ENCODE measurements at regions not wholly inside any gene's neighbourhood (a gene's known extent, or its start where the extent isn't known, plus 50 kb on each side); places are given as distances from the start of the nearest gene placed in this dataset.
"Not testable (repeated sequence)": the region's sequence is repeated elsewhere in the genome, so short reads cannot be mapped to it uniquely, and the experiment has no call there.

DNA sequence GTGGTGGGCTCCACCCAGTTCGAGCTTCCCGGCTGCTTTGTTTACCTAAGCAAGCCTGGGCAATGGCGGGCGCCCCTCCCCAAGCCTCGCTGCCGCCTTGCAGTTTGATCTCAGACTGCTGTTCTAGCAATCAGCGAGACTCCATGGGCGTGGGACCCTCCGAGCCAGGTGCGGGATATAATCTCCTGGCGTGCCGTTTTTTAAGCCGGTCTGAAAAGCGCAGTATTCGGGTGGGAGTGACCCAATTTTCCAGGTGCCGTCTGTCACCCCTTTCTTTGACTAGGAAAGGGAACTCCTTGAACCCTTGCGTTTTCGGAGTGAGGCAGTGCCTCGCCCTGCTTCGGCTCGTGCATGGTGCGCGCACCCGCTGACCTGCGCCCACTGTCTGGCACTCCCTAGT lies 94.4 kb downstream of the ASMT start:
- H3K36me3 Mint-ChIP-seq; H3K9me3 Mint-ChIP-seq; H4K20me1 ChIP-seq (ENCODE audit: insufficient read depth, low read length); H3K9ac ChIP-seq (ENCODE audit: insufficient read depth, low read length, poor library complexity, severe bottlenecking); H3K27ac ChIP-seq (ENCODE audit: low read depth in 1 of 2, low read length in 2 of 2); H3K27ac Mint-ChIP-seq; H2AFZ ChIP-seq (ENCODE audit: insufficient read depth, low read depth, low read length, poor library complexity, severe bottlenecking); DNase-seq; H3K27me3 Mint-ChIP-seq (ENCODE audit: low read depth in 3 of 3); H3K4me3 Mint-ChIP-seq; H3K27me3 ChIP-seq (ENCODE audit: control insufficient read depth in 2 of 2, insufficient read depth in 2 of 2, low read length in 2 of 2); intact Hi-C loops (cut with micrococcal nuclease); H3K4me1 Mint-ChIP-seq; H3K4me2 ChIP-seq (replicated peaks; ENCODE audit: extremely low read depth, low read length, poor library complexity, severe bottlenecking); H3K9me3 ChIP-seq (replicated peaks in 1 of 2; ENCODE audit: control insufficient read depth in 1 of 2, insufficient read depth in 1 of 2, low read length in 2 of 2); H3K79me2 ChIP-seq (ENCODE audit: insufficient read depth, low read length); H3K4me1 ChIP-seq (ENCODE audit: control insufficient read depth in 1 of 2, insufficient read depth in 2 of 2, low read length in 2 of 2); H3K4me3 ChIP-seq (replicated peaks in 1 of 3; ENCODE audit: low read depth in 2 of 3, low read length in 3 of 3); H3K36me3 ChIP-seq (replicated peaks in 1 of 2; ENCODE audit: control insufficient read depth in 1 of 2, insufficient read depth in 2 of 2, low read length in 2 of 2): not testable (repeated sequence)
- 98% methylated on average over 17 of the region's 25 CpGs for WGBS (ENCODE audit: insufficient coverage)

DNA sequence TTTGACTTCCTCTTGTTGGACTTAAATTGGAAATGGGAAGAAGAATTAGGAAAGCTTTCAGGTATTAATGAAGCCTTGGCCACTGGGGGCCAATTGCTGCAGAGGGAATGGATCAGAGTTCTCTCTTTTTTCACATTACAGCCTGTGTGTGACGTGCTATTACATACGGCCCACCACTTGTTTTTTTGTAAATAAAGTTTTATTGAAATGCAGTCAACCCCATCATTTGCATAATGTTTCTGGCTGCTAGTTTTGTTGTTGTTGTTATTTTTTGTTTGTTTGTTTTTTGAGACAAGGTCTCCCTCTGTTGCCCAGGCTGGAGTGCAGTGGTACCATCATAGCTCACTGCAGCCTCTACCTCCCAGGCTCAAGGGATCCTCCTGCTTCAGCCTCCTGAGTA lies 98.4 kb downstream of the ASMT start:
- H3K27me3 Mint-ChIP-seq (ENCODE audit: low read depth in 3 of 3): peaks cover 0 to 5% (median 4%) of the 10 kb centered on the region in 3 donors
- Histone ChIP-seq H3K79me2 (ENCODE audit: insufficient read depth, low read length) (no peaks in the 10 kb centered on the region), H3K9me3 (replicated peaks in 1 of 2; ENCODE audit: control insufficient read depth in 1 of 2, insufficient read depth in 1 of 2, low read length in 2 of 2) (peaks cover 0 to 3% of the 10 kb centered on the region in 2 donors), H3K27ac (ENCODE audit: low read depth in 1 of 2, low read length in 2 of 2) (no peak overlapping the region), H3K4me3 (replicated peaks in 1 of 3; ENCODE audit: low read depth in 2 of 3, low read length in 3 of 3) (no peak overlapping the region), H3K36me3 (replicated peaks in 1 of 2; ENCODE audit: control insufficient read depth in 1 of 2, insufficient read depth in 2 of 2, low read length in 2 of 2) (no peaks in the 10 kb centered on the region), H3K27me3 (ENCODE audit: control insufficient read depth in 2 of 2, insufficient read depth in 2 of 2, low read length in 2 of 2) (no peaks in the 10 kb centered on the region), H3K4me2 (replicated peaks; ENCODE audit: extremely low read depth, low read length, poor library complexity, severe bottlenecking) (no peak overlapping the region), H3K4me1 (ENCODE audit: control insufficient read depth in 1 of 2, insufficient read depth in 2 of 2, low read length in 2 of 2) (no peaks in the 10 kb centered on the region), H4K20me1 (ENCODE audit: insufficient read depth, low read length) (no peaks in the 10 kb centered on the region), H2AFZ (ENCODE audit: insufficient read depth, low read depth, low read length, poor library complexity, severe bottlenecking) (no peak overlapping the region), H3K9ac (ENCODE audit: insufficient read depth, low read length, poor library complexity, severe bottlenecking) (no peak overlapping the region)
- H3K36me3 Mint-ChIP-seq: peaks cover 4 to 6% of the 10 kb centered on the region in 2 donors
- no CpG with 5 or more reads among the region's 2 CpGs for WGBS (ENCODE audit: insufficient coverage)
- no peaks in the 10 kb centered on the region for H3K4me1 Mint-ChIP-seq
- DNase-seq: no peak
- no peak overlapping the region for H3K27ac Mint-ChIP-seq
- H3K4me3 Mint-ChIP-seq: no peak overlapping the region
- intact Hi-C loops (cut with micrococcal nuclease): no loop called here
- H3K9me3 Mint-ChIP-seq: peaks cover 4 to 17% (median 8%) of the 10 kb centered on the region in 7 donors
- TF ChIP-seq, protein P1, sequence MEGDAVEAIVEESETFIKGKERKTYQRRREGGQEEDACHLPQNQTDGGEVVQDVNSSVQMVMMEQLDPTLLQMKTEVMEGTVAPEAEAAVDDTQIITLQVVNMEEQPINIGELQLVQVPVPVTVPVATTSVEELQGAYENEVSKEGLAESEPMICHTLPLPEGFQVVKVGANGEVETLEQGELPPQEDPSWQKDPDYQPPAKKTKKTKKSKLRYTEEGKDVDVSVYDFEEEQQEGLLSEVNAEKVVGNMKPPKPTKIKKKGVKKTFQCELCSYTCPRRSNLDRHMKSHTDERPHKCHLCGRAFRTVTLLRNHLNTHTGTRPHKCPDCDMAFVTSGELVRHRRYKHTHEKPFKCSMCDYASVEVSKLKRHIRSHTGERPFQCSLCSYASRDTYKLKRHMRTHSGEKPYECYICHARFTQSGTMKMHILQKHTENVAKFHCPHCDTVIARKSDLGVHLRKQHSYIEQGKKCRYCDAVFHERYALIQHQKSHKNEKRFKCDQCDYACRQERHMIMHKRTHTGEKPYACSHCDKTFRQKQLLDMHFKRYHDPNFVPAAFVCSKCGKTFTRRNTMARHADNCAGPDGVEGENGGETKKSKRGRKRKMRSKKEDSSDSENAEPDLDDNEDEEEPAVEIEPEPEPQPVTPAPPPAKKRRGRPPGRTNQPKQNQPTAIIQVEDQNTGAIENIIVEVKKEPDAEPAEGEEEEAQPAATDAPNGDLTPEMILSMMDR (IDR thresholded peaks at IDR 0.05): no peak

Measured in CD14-positive monocyte (primary cell).